Cardiac muscle cell (in vitro differentiated cells and primary cell): ENCODE measurements at regions not wholly inside any gene's neighbourhood (a gene's known extent, or its start where the extent isn't known, plus 50 kb on each side); places are given as distances from the start of the nearest gene placed in this dataset.

ENCODE experiments used
- DNase-seq, 2 donors: peaks; one replicate each; pipeline versions ENCODE4 v3.0.0 to v3.0.0-alpha.2; 2010 to 2017; ENCODE audit warnings: low read depth in 1 of 2, low spot score in 1 of 2
- H3K27ac ChIP-seq: fragments of 200-600 bp; sonication (generic); 2 replicates; pipeline ENCODE4 v1.5.1; 2016
- H3K27me3 ChIP-seq: fragments of 200-600 bp; sonication (generic); 2 replicates; pipeline ENCODE4 v1.6.0; 2016; ENCODE audit warnings: control low read depth
- H3K36me3 ChIP-seq: fragments of 200-600 bp; sonication (generic); 2 replicates; pipeline ENCODE4 v1.5.1; 2016; ENCODE audit warnings: control low read depth
- H3K4me1 ChIP-seq: fragments of 200-600 bp; sonication (generic); 2 replicates; pipeline ENCODE4 v1.8.1; 2017; ENCODE audit warnings: low read depth, mild to moderate bottlenecking, mixed run types
- H3K4me3 ChIP-seq: fragments of 200-600 bp; sonication (generic); 2 replicates; pipeline ENCODE4 v1.5.1; 2016; ENCODE audit warnings: mild to moderate bottlenecking
- H3K9me3 ChIP-seq: fragments of 200-600 bp; sonication (generic); 2 replicates; pipeline ENCODE4 v1.5.1; 2017; ENCODE audit warnings: low read depth, mild to moderate bottlenecking, control low read depth
- CTCF ChIP-seq: IDR thresholded peaks from 2 replicates; pipeline ENCODE4 v1.5.1; 2012; ENCODE audit warnings: low read depth, mild to moderate bottlenecking, low read length

DNA sequence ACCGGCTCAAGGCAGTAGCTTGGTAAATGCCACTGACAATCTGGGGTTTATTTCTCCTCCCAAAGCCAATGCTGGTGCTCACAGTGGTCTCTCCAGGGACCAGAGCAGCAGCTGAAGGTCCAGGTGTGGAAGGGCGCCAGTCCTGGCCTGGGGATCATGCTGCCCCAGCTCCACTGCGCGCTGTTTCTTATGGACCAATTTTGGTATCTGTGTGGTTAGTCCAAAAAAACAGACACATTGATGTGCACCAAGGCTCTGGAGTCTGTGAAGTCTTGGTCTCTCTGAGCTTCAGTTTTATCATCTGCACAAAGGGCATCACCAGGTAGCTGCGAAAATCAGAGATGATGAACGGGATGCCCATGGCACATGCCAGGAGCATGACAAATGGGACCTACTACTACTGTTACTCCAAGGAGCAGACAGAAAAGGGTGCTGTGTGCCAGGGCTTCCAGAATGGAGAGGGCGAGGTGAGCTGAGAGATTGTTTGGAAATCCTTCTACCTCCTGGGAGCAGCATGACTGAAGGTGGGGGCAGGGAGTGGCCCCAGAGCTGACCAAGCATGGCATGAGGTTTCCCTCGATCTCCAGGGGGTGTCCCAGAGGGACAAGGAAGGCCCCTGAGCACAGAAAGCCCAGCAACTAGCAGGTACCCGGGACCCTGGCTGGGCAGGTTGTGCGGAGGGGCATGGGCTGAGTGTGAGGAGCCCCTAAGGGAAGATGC is 134.3 kb upstream of the PRR20G start:
- Histone ChIP-seq H3K4me3 (no peak overlapping the region), H3K27ac (no peak overlapping the region), H3K36me3 (no peaks in the 10 kb centered on the region), H3K4me1 (no peaks in the 10 kb centered on the region), H3K9me3 (no peaks in the 10 kb centered on the region), H3K27me3 (no peaks in the 10 kb centered on the region)
- TF ChIP-seq CTCF = no peak
- no peak for DNase-seq

- peak in 1 of 2 donors; percentile 32 for DNase-seq
- no peaks in the 10 kb centered on the region for H3K9me3 ChIP-seq
- no peak overlapping the region for H3K27ac ChIP-seq
- no peaks in the 10 kb centered on the region for H3K27me3 ChIP-seq
- H3K4me3 ChIP-seq = no peak overlapping the region
- H3K4me1 ChIP-seq = no peaks in the 10 kb centered on the region
- H3K36me3 ChIP-seq = no peaks in the 10 kb centered on the region
- TF ChIP-seq CTCF = no peak
Measured at GRCh38 chr3:127420829-127421228, 133.0 kb upstream of the PRR20G start.

- no peak overlapping the region for H3K27ac ChIP-seq
- H3K27me3 ChIP-seq = no peaks in the 10 kb centered on the region
- no peaks in the 10 kb centered on the region for H3K36me3 ChIP-seq
- no peak overlapping the region for H3K4me3 ChIP-seq
- no peak for TF ChIP-seq CTCF
- DNase-seq = no peak
- H3K4me1 ChIP-seq = no peaks in the 10 kb centered on the region
- no peaks in the 10 kb centered on the region for H3K9me3 ChIP-seq
Measured at GRCh38 chr3:127419641-127420553, 132.1 kb upstream of the PRR20G start.

DNA sequence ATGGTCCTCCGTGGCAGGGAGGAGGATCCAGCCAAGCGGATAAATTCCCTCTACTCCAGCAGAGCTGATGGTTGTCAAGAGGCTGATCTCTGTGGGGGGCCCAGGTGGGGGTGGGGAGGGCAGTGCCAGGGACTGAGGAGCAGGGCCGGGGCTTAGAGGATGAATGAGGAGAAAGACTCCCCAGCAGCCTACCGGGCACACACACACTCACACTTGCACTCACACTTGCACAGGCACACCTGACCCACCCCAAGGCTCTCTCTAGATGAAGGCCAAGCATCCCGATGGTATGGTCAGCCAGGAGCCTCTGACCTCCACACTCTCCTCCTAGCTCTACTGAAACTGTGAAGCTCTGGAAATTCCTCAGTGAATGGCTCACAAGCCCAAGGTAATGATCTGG is 131.3 kb upstream of the PRR20G start:
- H3K36me3 ChIP-seq = no peaks in the 10 kb centered on the region
- H3K4me3 ChIP-seq = no peak overlapping the region
- no peaks in the 10 kb centered on the region for H3K9me3 ChIP-seq
- DNase-seq = no peak
- no peaks in the 10 kb centered on the region for H3K27me3 ChIP-seq
- no peaks in the 10 kb centered on the region for H3K4me1 ChIP-seq
- TF ChIP-seq CTCF = no peak
- no peak overlapping the region for H3K27ac ChIP-seq

GRCh38 chr3:127418560-127419147 is 130.8 kb upstream of the PRR20G start:
- Histone ChIP-seq H3K9me3 (no peaks in the 10 kb centered on the region), H3K4me3 (no peak overlapping the region), H3K27ac (no peak overlapping the region), H3K4me1 (no peaks in the 10 kb centered on the region), H3K36me3 (no peaks in the 10 kb centered on the region), H3K27me3 (no peaks in the 10 kb centered on the region)
- no peak for DNase-seq
- no peak for TF ChIP-seq CTCF
